Right lobe of liver (tissue), 4 donors: ENCODE measurements at regions not wholly inside any gene's neighbourhood (a gene's known extent, or its start where the extent isn't known, plus 50 kb on each side); places are given as distances from the start of the nearest gene placed in this dataset.

Experiments used
- CTCF ChIP-seq, 4 donors: fragments of 200-600 bp in 3 of 4; fragments of 450-650 bp in 1 of 4; IDR thresholded peaks; one replicate each; pipeline versions ENCODE4 v1.5.1 to v1.8.0; 2016 to 2022; ENCODE audit warnings: antibody characterized with exemption in 4 of 4, mild to moderate bottlenecking in 2 of 4
- POLR2A ChIP-seq: fragments of 450-650 bp; IDR thresholded peaks from one replicate; pipeline ENCODE4 v1.6.1; 2017; ENCODE audit warnings: antibody characterized with exemption, mild to moderate bottlenecking
- donor health status: DM: no; HTN: no; CAD: no.
- donor health status: DM: no; HTN: no; CAD: no.
- donor health status: DM: no; HTN: yes; CAD: no.

GRCh38 chr15:77717333-77717990, 84.8 kb upstream of the LINGO1 start:
- TF ChIP-seq CTCF (IDR thresholded peaks at IDR 0.05) (no peak), POLR2A (no peak)
